ENCODE measurements at regions not wholly inside any gene's neighbourhood (a gene's known extent, or its start where the extent isn't known, plus 50 kb on each side); places are given as distances from the start of the nearest gene placed in this dataset.

- no peak for DNase-seq (ENCODE audit: low read depth)
- TF ChIP-seq CTCF (IDR thresholded peaks at IDR 0.05; ENCODE audit: low read depth, low read length, missing control alignments): no peak
- no peak overlapping the region for H3K4me3 ChIP-seq (ENCODE audit: low read depth, low read length)
- in situ Hi-C loops (cut with HindIII; ENCODE audit: low sequenced_read_pairs): no loop called here
Measured at GRCh38 chr2:239693761-239694415, 293.1 kb upstream of the HDAC4 start.

- TF ChIP-seq CTCF (IDR thresholded peaks at IDR 0.05; ENCODE audit: low read depth, low read length, missing control alignments): no peak
- no peak overlapping the region for H3K4me3 ChIP-seq (ENCODE audit: low read depth, low read length)
- in situ Hi-C loops (cut with HindIII; ENCODE audit: low sequenced_read_pairs): no loop called here
- DNase-seq (ENCODE audit: low read depth): no peak
Measured at GRCh38 chr2:239693330-239693729, 292.5 kb upstream of the HDAC4 start.

DNA sequence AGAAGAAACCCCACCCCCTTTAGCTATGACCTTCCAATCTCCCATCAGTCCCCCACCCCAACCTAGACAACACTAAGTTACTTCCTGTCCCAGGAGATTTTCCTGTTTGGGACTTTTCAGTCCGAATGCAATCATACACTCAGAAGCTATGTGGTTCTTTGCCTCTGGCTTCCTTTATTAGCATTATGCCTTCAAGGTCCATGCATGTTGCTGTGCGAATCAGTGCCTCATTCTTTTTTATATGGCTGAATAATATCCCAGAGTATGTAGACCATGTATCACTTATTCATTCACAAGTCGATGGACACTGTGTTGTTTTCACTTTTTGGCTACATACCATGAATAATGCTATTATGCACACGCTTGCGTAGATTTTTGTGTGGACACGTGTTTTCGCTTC, 292.1 kb upstream of the HDAC4 start:
- DNase-seq (ENCODE audit: low read depth): no peak
- TF ChIP-seq CTCF (IDR thresholded peaks at IDR 0.05; ENCODE audit: low read depth, low read length, missing control alignments): no peak
- in situ Hi-C loops (cut with HindIII; ENCODE audit: low sequenced_read_pairs): no loop called here
- H3K4me3 ChIP-seq (ENCODE audit: low read depth, low read length): no peak overlapping the region

DNA sequence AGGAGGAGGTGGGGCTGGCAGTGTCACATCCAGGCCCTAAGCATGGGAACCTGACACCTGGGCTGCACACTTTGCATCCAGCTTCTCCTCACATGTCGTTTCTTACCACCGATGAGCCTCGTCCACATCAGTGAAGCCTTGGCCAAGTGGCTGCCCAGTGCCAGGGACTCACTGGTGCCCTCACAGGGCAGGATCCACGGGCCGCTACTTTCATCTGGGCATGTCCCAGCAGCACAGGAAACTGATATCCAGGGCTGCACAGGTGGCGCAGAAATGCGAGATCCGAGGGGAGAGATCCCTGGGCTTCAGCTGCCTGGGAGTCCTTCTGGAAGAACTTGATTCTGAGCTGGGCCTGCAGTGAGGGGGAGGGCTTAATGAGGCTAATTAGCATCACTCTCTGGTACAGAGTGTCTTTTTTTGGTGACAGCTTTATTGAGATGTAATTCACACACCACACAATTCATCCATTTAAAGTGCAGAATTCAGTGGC, 291.6 kb upstream of the HDAC4 start:
- H3K4me3 ChIP-seq (ENCODE audit: low read depth, low read length): no peak overlapping the region
- in situ Hi-C loops (cut with HindIII; ENCODE audit: low sequenced_read_pairs): no loop called here
- no peak for DNase-seq (ENCODE audit: low read depth)
- no peak for TF ChIP-seq CTCF (IDR thresholded peaks at IDR 0.05; ENCODE audit: low read depth, low read length, missing control alignments)

DNA sequence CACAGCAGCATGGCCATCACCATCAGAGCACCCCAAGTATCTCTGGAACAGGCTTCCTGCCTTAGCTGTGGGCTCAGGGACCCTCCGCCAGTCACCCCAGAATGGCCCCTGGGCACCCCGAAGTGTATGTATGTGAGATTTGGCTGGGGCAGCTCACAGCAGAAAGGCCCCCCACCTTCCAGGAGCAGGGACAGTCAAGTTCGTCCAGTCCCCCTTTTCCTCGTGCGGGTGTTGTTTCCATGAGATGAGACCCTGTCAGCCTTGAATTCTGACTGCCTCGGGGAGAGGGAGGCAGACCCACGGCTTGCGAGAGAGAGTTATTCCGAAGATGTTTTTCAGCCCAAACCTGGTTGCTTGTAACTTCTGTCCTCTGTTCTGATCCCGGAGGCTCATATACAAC, 290.9 kb upstream of the HDAC4 start:
- TF ChIP-seq CTCF (IDR thresholded peaks at IDR 0.05; ENCODE audit: low read depth, low read length, missing control alignments): no peak
- no peak overlapping the region for H3K4me3 ChIP-seq (ENCODE audit: low read depth, low read length)
- DNase-seq (ENCODE audit: low read depth): no peak
- in situ Hi-C loops (cut with HindIII; ENCODE audit: low sequenced_read_pairs): no loop called here

DNA sequence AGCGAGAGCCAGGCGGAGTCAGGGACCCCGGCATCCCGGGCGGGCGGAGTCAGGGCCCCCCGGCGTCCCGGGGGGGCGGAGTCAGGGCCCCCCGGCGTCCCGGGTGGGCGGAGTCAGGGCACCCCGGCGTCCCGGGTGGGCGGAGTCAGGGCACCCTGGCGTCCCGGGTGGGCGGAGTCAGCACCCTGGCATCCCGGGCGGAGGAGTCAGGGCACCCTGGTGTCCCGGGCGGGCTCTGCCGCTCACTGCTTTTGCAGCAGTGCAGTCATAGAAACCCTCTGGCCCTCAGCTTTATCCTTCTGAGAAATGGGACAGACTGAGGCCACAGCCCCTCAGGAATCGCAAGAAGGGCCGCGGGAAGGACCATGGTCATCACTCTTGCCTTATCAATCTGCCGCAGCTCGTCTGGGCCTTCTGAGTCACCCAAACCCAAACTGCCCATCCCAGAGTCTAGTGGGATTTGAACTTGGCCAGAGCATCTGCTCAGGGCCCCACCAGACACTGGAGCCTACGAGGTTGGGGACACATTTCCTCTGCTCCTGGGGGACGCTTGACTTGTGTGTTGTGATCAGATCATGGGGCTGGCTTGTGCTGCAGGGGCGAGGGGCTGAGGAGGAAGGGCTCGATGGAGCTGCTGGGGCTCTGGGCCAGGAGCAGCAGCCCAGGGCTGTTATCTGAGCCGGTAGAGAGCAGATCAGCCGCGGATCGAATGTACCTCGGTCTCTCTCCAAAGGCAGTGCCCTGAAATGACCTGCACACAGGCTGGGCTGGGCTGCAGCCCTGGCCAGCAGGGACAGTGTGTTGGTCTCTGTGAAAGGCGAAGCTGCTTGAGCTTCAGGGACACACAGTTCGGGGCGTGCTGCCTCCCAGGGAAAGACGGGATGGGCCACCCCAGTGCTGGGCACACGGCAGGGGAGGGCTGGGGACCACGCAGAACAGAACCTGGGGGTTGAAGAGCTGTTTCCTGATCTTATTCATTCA, 290.1 kb upstream of the HDAC4 start:
- no peak overlapping the region for H3K4me3 ChIP-seq (ENCODE audit: low read depth, low read length)
- no peak for TF ChIP-seq CTCF (IDR thresholded peaks at IDR 0.05; ENCODE audit: low read depth, low read length, missing control alignments)
- no peak for DNase-seq (ENCODE audit: low read depth)
- in situ Hi-C loops (cut with HindIII; ENCODE audit: low sequenced_read_pairs): no loop called here
